Right lobe of liver (tissue), 4 donors: ENCODE measurements at regions not wholly inside any gene's neighbourhood (a gene's known extent, or its start where the extent isn't known, plus 50 kb on each side); places are given as distances from the start of the nearest gene placed in this dataset.

Source experiments
- CTCF ChIP-seq, 4 donors: fragments of 200-600 bp in 3 of 4; fragments of 450-650 bp in 1 of 4; IDR thresholded peaks; one replicate each; pipeline versions ENCODE4 v1.5.1 to v1.8.0; 2016 to 2022; ENCODE audit warnings: antibody characterized with exemption in 4 of 4, mild to moderate bottlenecking in 2 of 4
- POLR2A ChIP-seq: fragments of 450-650 bp; IDR thresholded peaks from one replicate; pipeline ENCODE4 v1.6.1; 2017; ENCODE audit warnings: antibody characterized with exemption, mild to moderate bottlenecking
- donor health status: DM: no; HTN: no; CAD: no.
- donor health status: DM: no; HTN: no; CAD: no.
- donor health status: DM: no; HTN: yes; CAD: no.

- no peak for TF ChIP-seq CTCF (IDR thresholded peaks at IDR 0.05)
- TF ChIP-seq POLR2A = no peak
These were observed 531.3 kb upstream of the ALCAM start for GRCh38 chr3:104835376-104835775.
